ENCODE measurements at regions not wholly inside any gene's neighbourhood (a gene's known extent, or its start where the extent isn't known, plus 50 kb on each side); places are given as distances from the start of the nearest gene placed in this dataset.

DNA sequence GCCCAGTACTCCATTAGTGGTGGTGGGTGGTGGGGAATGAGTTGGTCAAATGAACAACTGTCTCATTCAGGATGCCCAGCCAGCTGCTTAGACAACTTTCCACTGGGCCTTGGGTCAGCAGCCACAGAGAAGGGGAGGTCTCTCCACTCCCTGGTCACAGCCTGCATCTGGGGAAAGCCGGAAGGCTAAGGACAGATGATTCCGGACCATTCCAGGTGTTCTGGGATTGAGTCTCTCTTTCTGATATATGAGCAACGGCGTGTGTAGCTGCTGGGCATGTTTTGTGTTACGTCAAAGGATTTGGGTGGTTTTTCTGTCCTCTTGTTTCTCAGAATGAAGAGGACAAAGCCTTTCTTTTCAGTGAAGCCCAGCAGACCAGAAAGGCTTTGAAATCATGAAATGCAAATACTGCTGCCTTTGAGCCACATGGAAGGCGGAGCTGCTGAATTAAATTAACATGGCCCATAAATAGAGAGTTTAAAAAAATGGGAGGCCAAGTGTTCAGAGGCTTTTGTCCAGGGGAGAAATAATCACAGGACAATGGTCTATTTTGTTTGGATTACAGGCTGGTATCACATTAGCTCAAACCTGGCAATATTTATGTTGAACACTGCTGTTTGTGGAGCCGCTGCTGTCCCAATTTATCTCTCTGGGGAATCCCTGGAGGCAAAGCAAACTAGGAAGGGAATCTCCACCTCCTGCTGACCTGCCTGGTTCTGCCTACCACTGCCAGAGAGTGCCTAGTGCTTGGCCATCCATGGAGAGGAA is 234.4 kb upstream of the E2F8 start:
- Mint-ChIP-seq H3K4me3 (no peak overlapping the region), H3K9me3 (ENCODE audit: low read depth) (no peaks in the 10 kb centered on the region), H3K36me3 (ENCODE audit: low read depth) (no peaks in the 10 kb centered on the region), H3K4me1 (no peaks in the 10 kb centered on the region), H3K27ac (no peak overlapping the region), H3K27me3 (peaks cover 10% of the 10 kb centered on the region)
- ChIA-PET POLR2A (no interaction called here), CTCF (interaction anchor here (0.6 kb wide), 2 partner anchors 17 to 487 kb away, joined by 3 to 4 read pairs; no protein-coding TSS in a partner anchor)
- intact Hi-C loops (cut with DNase I, micrococcal nuclease) = no loop called here
- ATAC-seq (no peak), DNase-seq (no peak)

DNA sequence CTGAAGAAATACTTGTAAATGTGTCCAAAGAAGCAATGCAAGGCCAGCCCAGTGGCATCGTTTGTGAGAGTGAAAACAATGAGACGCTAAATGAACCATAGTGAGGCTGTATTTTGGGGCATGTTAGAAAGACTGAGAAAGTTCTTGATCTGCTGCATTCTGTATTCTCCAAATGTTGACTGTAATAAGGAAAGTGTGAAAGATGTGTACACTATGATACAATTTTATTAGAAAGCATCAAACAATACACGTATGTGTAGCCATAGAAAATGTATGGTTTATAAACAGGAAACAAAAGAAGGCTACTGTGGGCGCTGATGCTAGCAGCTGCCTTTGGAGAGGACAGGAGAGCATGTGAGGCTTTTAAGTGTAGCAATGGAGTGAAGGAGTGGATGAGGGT is 233.5 kb upstream of the E2F8 start:
- ChIA-PET POLR2A (no interaction called here), CTCF (interaction anchor here (0.6 kb wide), 1 partner anchor 17 kb away, joined by 4 read pairs; no protein-coding TSS in a partner anchor)
- DNase-seq = no peak
- Mint-ChIP-seq H3K4me1 (no peaks in the 10 kb centered on the region), H3K4me3 (no peak overlapping the region), H3K9me3 (ENCODE audit: low read depth) (no peaks in the 10 kb centered on the region), H3K27ac (no peak overlapping the region), H3K27me3 (peaks cover 16% of the 10 kb centered on the region), H3K36me3 (ENCODE audit: low read depth) (no peaks in the 10 kb centered on the region)
- intact Hi-C loops (cut with DNase I, micrococcal nuclease) = no loop called here
- ATAC-seq = no peak

DNA sequence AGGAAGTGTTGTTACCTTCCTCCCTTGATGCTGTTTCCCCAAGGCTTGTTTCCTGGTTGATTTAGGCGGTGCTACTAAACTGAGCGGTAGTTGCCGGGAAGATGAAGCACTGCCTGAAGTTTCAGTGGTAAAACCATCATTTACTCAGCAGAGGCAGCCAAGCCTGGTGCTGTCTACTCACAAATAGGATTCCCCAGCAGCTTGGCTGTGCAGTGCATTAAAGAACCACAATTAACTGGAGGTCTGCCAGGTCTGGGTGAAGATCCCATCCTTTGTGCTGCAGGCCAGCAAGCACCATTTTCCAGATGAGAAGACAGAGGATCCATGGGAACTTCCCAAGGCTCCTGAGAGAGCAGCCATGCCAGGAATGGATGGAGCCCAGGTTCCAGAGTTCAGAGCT is 231.9 kb upstream of the E2F8 start:
- H3K9me3 Mint-ChIP-seq (ENCODE audit: low read depth) = no peaks in the 10 kb centered on the region
- no peak for ATAC-seq
- no peak overlapping the region for H3K4me3 Mint-ChIP-seq
- H3K4me1 Mint-ChIP-seq = no peaks in the 10 kb centered on the region
- DNase-seq = no peak
- intact Hi-C loops (cut with DNase I, micrococcal nuclease) = no loop called here
- H3K36me3 Mint-ChIP-seq (ENCODE audit: low read depth) = no peaks in the 10 kb centered on the region
- peaks cover 15% of the 10 kb centered on the region for H3K27me3 Mint-ChIP-seq
- ChIA-PET CTCF (no interaction called here), POLR2A (no interaction called here)
- H3K27ac Mint-ChIP-seq = no peak overlapping the region

DNA sequence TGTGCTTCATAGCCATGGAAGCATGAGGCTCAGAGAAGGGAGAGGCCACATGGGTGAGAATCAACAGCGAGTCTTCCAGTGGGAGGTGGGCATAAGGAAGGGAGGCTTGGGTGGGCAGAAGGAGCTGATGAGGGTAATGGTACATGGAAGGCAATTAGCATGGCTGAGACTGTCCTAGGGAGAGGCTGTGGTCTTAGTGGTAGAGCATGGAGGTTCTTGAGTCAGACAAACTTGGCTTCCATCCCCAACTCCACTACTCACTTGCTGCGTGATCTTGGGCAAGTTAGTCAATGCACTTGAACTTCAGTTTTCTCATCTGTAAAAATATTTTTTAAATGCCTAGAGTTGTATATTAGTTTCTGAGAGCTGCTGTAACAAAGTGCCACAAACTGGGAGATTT is 227.2 kb upstream of the E2F8 start:
- Mint-ChIP-seq H3K4me1 (no peaks in the 10 kb centered on the region), H3K27me3 (peaks cover 23% of the 10 kb centered on the region), H3K9me3 (ENCODE audit: low read depth) (no peaks in the 10 kb centered on the region), H3K4me3 (no peak overlapping the region), H3K27ac (no peak overlapping the region), H3K36me3 (ENCODE audit: low read depth) (no peaks in the 10 kb centered on the region)
- intact Hi-C loops (cut with DNase I, micrococcal nuclease) = no loop called here
- ATAC-seq (no peak), DNase-seq (no peak)
- POLR2A ChIA-PET = no interaction called here
- CTCF ChIA-PET = no interaction called here

DNA sequence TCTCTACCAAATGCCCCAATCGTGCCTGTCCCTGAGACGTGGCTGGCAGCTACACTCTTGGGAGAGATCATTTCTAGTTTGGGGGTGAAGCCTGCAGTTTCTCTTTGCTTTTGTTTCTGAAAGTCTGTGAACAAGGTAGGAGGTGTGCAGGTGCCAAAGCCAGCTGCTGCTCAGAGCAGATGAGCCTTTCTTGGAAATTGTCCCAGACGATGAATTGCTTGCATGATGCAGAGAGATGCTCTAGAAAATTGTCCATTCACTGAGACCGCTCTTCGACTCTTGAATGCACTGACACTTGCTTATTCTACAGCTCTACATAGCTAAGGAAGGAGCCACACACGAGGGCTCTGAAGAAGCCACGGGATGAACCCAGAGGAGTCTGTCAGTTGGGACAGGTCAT is 225.6 kb upstream of the E2F8 start:
- Mint-ChIP-seq H3K4me1 (no peaks in the 10 kb centered on the region), H3K27ac (no peak overlapping the region), H3K4me3 (no peak overlapping the region), H3K27me3 (peaks cover 21% of the 10 kb centered on the region), H3K36me3 (ENCODE audit: low read depth) (no peaks in the 10 kb centered on the region), H3K9me3 (ENCODE audit: low read depth) (no peaks in the 10 kb centered on the region)
- ATAC-seq = no peak
- intact Hi-C loops (cut with DNase I, micrococcal nuclease) = no loop called here
- POLR2A ChIA-PET = no interaction called here
- DNase-seq = no peak
- CTCF ChIA-PET = no interaction called here

DNA sequence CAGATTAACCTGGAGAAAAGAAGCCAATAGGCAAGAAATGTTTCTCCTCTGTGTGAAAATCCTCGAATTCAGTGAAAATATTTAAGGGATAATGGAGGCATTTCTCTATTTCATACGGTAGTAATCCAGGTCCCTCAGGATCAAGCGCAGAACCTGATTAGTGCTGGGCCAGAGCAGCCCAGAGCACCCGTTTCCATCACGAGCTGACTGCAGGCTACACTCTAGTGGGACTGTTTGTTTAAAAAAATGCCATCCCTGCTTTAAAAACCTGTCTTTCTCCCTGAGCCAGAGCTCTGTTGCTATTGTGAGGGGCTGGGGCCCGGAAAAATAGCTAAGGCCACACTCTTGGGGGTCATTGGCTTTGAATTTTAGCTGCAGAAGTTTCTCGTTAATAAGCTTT is 223.2 kb upstream of the E2F8 start:
- ChIA-PET CTCF (no interaction called here), POLR2A (no interaction called here)
- Mint-ChIP-seq H3K4me3 (no peak overlapping the region), H3K9me3 (ENCODE audit: low read depth) (no peaks in the 10 kb centered on the region), H3K27me3 (peaks cover 23% of the 10 kb centered on the region), H3K36me3 (ENCODE audit: low read depth) (no peaks in the 10 kb centered on the region), H3K27ac (no peak overlapping the region), H3K4me1 (no peaks in the 10 kb centered on the region)
- DNase-seq (no peak), ATAC-seq (no peak)
- intact Hi-C loops (cut with DNase I, micrococcal nuclease) = loop anchor here in 1 of 2 experiments (5.0 kb wide), 1 partner anchor 152 kb away; no protein-coding TSS in a partner anchor

DNA sequence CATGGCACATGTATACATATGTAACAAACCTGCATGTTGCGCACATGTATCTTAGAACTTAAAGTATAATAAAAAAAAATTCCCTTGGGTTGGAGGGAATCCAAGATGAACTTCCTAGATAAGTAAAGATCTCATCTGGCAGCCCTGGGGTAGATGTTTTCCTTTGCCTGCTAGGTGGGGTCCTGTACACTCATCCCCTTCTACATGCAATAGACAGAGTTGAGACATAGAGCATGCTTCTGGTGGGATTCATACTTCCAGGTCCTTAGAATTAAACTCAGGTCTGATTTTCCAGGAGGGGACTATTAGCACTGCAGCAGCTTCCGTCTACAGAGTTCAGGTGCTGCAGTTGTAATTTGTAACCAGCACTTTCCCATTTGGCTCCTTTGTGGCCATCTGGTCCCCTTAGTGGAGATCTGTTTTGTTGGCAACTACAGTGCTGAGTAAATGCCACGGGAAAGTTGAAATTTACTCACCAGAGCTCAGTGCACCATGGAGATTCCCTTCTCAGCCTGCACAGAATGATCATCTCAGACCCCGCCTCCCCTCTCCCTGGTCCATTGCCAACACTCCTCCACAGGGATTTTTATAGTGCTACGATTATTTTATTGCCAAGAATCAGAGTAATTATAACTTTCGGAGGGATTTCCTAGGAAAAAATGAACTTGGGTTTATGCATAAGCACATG is 220.1 kb upstream of the E2F8 start:
- Mint-ChIP-seq H3K27me3 (peaks cover 28% of the 10 kb centered on the region), H3K36me3 (ENCODE audit: low read depth) (no peaks in the 10 kb centered on the region), H3K4me1 (no peaks in the 10 kb centered on the region), H3K27ac (no peak overlapping the region), H3K9me3 (ENCODE audit: low read depth) (no peaks in the 10 kb centered on the region), H3K4me3 (no peak overlapping the region)
- POLR2A ChIA-PET = no interaction called here
- ATAC-seq (no peak), DNase-seq (no peak)
- intact Hi-C loops (cut with DNase I, micrococcal nuclease) = loop anchor here in 1 of 2 experiments (5.0 kb wide), 1 partner anchor 149 kb away; no protein-coding TSS in a partner anchor
- CTCF ChIA-PET = interaction anchor here (0.6 kb wide), 1 partner anchor 155 kb away, joined by 4 read pairs; no protein-coding TSS in a partner anchor

DNA sequence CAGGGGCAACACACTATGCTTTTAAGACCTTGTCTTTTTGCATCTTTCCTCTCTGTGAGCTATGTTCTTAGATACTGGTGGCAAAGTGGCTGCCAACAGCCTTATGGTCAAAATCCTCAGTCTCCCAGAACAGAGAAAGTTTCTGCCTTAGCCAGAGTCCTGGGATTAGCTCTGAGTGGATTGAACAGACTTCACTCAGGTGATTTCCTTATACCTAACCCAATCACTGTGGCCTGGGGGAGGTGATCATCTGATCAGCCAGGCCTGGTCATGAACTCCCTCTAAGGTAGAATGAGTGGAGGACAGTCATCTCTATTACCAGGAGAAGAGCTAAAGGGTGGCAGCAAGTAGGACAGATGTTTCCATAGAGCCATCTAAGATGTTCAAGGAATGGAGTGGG is 218.5 kb upstream of the E2F8 start:
- CTCF ChIA-PET = no interaction called here
- H3K36me3 Mint-ChIP-seq (ENCODE audit: low read depth) = no peaks in the 10 kb centered on the region
- intact Hi-C loops (cut with DNase I, micrococcal nuclease) = no loop called here
- no peak overlapping the region for H3K27ac Mint-ChIP-seq
- no peaks in the 10 kb centered on the region for H3K4me1 Mint-ChIP-seq
- peaks cover 25% of the 10 kb centered on the region for H3K27me3 Mint-ChIP-seq
- DNase-seq = no peak
- ATAC-seq = no peak
- H3K4me3 Mint-ChIP-seq = no peak overlapping the region
- POLR2A ChIA-PET = no interaction called here
- no peaks in the 10 kb centered on the region for H3K9me3 Mint-ChIP-seq (ENCODE audit: low read depth)

DNA sequence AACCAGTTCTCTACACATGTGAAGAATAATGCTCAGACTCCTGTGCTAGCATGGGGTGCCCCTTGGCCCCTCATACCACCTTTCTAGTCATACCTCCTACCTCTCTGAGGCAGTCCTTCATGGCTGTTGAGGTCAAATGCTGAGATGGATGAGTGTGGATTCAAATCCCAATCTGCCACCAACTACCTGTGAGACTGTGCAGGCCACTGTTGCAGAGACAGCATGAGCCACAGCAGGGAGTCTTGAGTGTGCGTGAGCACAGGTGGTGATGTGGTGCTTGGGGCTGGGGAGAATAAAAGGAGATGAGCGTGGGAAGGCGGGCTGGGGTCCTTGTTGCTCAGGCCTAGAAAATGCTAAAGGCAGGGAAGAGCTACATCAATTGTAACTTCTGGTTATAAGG is 218.0 kb upstream of the E2F8 start:
- Mint-ChIP-seq H3K36me3 (ENCODE audit: low read depth) (no peaks in the 10 kb centered on the region), H3K27me3 (peaks cover 25% of the 10 kb centered on the region), H3K4me3 (no peak overlapping the region), H3K27ac (no peak overlapping the region), H3K9me3 (ENCODE audit: low read depth) (no peaks in the 10 kb centered on the region), H3K4me1 (no peaks in the 10 kb centered on the region)
- POLR2A ChIA-PET = no interaction called here
- intact Hi-C loops (cut with DNase I, micrococcal nuclease) = no loop called here
- no peak for ATAC-seq
- CTCF ChIA-PET = no interaction called here
- DNase-seq = no peak

DNA sequence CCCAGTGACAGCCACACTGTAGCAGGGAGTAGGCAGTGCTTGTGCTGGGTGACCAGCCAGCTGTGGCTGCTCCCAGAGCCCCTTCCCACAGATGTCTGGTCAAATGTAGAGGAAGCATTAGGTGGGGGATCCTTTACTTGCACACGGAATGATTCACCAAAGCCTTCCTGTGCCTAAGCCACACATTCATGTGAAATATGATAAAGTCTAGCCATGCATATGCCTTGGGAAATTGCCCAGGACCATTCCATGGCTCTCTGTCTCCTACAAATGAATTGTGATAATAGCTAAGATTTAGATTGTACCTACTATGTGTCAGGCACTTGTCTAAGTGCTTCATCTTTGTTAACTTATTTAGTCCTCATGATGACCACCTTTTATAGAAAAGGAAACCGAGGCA is 217.5 kb upstream of the E2F8 start:
- no peaks in the 10 kb centered on the region for H3K4me1 Mint-ChIP-seq
- H3K4me3 Mint-ChIP-seq = no peak overlapping the region
- DNase-seq (no peak), ATAC-seq (no peak)
- H3K27me3 Mint-ChIP-seq = peaks cover 21% of the 10 kb centered on the region
- intact Hi-C loops (cut with DNase I, micrococcal nuclease) = no loop called here
- no peaks in the 10 kb centered on the region for H3K9me3 Mint-ChIP-seq (ENCODE audit: low read depth)
- H3K27ac Mint-ChIP-seq = no peak overlapping the region
- H3K36me3 Mint-ChIP-seq (ENCODE audit: low read depth) = no peaks in the 10 kb centered on the region
- ChIA-PET POLR2A (no interaction called here), CTCF (no interaction called here)

DNA sequence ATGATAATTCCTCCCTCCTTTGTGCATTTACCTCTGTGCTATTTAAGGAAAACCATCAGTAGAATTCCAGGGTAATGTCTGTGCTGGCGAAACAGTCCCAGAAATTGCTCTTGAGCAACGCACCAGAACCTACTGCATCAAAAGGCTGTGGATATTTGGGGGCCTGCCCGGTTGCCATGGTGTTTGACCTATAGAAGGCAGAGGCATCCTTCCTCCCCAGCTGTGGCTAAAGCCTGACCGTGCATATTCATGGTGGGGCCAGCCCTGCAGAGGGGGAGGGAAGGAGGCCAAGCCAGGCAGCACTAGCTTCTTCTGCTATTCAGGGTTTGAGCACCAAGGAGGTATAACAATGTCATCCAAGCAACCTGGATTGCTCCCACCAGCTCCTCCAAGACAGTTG is 215.0 kb upstream of the E2F8 start:
- no peak for DNase-seq
- Mint-ChIP-seq H3K36me3 (ENCODE audit: low read depth) (no peaks in the 10 kb centered on the region), H3K4me3 (no peak overlapping the region), H3K27ac (no peak overlapping the region), H3K27me3 (peaks cover 23% of the 10 kb centered on the region), H3K4me1 (no peaks in the 10 kb centered on the region), H3K9me3 (ENCODE audit: low read depth) (no peaks in the 10 kb centered on the region)
- CTCF ChIA-PET = interaction anchor here (1.5 kb wide), 1 partner anchor 32 kb away, joined by 3 read pairs; no protein-coding TSS in a partner anchor
- intact Hi-C loops (cut with DNase I, micrococcal nuclease) = no loop called here
- POLR2A ChIA-PET = no interaction called here
- no peak for ATAC-seq

DNA sequence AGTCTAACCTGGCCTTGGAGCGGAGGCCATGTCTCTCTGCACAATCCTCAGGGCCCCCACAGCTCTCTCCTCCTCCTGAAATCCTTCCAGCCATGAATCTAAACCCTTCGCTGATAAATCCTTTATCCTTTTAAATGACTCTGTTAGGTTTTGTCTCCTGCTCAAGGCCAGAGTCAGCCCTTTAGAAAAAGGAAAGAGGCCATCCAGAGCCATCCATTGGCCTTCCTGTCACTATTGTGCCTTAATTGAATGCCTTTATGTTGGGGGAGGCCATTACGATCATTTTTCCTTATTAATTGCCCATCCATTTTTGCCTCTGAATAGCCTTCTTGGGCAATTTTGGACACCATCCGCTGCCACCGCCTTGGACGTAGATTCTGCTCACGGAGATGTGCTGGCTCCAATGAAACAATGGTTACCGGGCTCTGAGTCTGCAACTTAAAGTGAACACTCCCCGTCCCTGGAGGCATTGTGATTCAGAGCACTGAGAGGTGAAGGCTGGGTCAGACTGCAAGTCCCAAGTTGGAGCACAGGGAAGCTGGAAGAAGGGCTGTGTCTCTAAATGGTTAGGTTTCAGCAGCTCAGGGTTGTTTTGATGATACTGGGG is 213.0 kb upstream of the E2F8 start:
- Mint-ChIP-seq H3K27me3 (peaks cover 13% of the 10 kb centered on the region), H3K9me3 (ENCODE audit: low read depth) (no peaks in the 10 kb centered on the region), H3K27ac (no peak overlapping the region), H3K36me3 (ENCODE audit: low read depth) (no peaks in the 10 kb centered on the region), H3K4me1 (no peaks in the 10 kb centered on the region), H3K4me3 (no peak overlapping the region)
- DNase-seq (no peak), ATAC-seq (no peak)
- intact Hi-C loops (cut with DNase I, micrococcal nuclease) = no loop called here
- POLR2A ChIA-PET = no interaction called here
- CTCF ChIA-PET = no interaction called here

Data from activated CD4-positive, alpha-beta T cell treated with anti-CD3 and anti-CD28 coated beads for 36 hours (primary cell).